ENCODE measurements at regions not wholly inside any gene's neighbourhood (a gene's known extent, or its start where the extent isn't known, plus 50 kb on each side); places are given as distances from the start of the nearest gene placed in this dataset.
A peak's percentile ranks its signal among the peaks of the same experiment; 100 is the strongest.
"Not testable (repeated sequence)": the region's sequence is repeated elsewhere in the genome, so short reads cannot be mapped to it uniquely, and the experiment has no call there.

DNA sequence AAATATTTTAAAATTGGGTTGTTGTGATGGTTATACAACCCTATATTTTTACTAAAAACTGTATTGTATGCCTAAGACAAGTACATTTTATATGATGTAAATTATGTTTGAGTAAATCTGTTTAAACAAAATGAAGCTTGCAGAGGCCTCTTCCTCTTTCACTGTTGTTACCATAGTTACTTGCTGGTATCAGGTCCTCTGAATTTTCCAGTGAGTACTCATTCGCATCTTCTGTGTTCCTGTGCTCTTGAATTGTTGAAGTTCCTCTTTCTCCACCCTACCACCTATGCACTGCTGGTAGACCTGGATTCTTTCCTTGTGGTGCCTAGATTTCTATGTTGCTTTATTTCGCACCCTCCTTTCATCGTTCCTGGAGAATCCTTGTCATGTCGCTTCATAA, 938.5 kb upstream of the ACO1 start:
- no peak for DNase-seq

DNA sequence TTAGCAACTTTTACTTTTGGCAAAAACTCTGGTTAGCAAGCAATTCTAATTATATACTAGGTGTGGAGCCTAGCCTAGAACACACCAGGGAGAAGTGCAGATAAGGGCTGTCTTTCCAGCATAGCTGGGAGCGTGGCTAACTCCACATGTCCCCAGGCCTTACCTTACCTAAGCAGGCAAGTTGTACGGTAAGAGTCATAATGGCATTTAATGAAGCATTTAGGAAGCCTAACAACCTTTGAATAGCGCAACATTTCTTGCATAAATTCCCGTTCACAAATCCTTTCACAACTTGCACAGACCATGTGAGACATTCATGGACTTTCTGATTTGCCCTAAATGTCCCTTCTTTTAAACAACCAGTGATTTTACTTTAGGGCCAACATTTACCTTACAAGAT, 917.4 kb upstream of the ACO1 start:
- no peak for DNase-seq

DNA sequence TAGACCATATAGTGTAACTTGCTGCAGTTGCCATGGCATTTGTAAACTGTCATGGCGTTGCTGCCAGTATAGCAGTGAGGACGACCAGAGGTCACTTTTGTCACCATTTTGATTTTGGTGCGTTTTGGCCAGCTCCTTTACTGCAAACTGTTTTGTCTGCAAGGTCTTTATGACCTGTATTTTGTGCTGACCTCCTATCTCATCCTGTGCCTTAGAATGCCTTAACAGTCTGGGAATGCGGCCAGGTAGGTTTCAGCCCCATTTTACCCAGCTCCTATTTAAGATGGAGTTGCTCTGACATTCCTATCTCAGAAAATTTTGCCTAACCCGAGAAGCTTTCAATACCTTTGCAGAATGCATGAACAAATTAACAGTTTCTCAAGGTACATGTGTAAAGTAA, 914.4 kb upstream of the ACO1 start:
- no peak for DNase-seq

DNA sequence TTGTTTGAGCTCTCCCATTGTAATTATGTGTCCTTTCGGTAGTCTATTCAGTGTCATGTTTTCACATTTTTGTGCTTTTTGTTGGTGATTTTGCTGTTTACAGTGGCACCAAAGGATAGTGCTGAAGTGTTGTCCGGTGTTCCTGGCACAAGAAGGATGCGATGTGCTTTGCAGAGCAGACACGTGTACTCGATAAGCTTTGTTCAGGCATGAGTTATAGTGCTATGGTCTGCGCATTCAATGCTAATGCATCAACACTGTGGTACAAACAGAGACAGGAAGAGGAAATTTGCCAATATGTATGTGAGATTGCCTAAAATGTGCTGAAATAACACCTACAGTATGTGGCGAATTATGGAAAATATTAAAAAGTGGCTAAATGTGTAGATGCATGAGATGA, 913.4 kb upstream of the ACO1 start:
- no peak for DNase-seq

DNA sequence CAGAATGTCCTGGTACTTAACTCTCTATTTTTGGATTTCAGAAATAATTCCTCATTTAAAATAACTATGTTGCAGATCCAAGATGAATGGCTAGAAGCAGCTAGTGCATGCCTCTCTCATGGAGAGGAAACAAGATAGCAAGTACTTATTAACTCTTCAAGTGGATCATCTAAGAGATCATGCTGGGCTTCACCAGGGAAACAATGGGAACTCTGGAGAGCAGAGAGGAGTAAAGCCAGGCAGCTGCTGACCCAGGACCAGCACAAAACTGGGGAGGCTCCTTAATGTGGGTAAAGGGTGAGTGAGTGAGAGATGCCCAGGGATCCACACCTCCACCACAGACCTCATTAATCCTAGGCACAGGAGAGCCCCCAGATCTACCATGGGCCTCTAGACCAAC, 897.8 kb upstream of the ACO1 start:
- DNase-seq = no peak

DNA sequence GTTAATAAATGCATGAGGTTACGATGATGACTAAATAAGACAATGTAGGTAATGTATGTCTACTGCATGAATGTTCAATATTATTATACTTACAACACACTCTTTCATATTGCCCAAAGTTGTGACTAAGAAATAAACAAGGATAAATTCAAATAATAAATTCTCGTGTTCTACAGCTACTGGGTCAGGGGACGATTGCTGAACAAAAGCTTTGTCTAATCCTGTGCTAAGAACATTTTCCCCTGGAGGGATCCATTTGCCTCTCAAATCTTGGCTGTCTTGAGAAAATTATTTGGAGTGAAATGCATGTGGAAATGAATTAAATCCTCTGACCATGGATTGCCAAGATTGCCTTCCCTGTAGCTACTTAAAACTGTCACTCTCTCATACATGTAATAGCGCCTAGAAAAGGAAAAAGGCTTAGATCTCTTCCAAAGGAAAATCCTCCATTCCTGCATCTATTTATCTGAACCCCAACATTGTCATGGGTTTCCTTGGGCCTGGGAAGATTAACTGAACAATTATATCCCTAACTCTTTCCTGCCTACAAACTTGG, 893.8 kb upstream of the ACO1 start:
- DNase-seq = no peak

DNA sequence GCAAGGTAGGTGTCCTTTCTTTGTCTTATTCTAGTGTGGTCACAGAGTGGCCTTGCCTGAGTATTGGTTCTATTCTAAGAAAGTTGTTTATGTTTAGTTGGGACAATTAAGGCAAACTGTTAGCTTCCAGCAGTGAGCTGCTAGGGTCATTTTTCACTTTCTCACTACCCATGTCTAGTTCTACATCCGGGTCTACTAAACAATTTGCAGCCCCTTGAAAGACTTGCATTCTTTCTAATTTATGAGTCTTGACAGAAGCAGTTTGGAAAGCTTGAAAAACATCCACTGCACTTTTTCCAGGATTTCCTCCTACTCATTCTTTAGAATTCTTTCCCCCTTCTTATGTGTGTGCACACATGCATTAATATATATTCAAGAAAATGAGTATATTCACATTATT, 892.2 kb upstream of the ACO1 start:
- DNase-seq = no peak

DNA sequence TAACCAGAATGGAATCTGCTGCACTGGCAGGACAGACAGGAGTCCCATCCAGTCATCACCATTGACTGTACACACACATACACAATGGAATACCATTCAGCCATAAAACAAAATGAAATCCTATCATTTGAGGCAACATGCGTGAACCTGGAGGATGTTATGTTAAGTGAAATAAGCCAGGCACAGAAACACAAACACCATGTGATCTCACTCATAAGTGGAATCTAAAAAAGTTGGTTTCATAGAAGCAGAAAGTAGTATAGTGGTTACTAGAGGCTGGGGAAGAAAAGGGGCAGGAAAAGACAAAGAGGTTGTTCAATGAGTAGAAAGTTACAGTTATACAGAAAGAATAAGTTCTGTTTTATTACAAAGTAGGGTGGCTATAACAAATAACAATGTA, 884.0 kb upstream of the ACO1 start:
- DNase-seq = no peak

DNA sequence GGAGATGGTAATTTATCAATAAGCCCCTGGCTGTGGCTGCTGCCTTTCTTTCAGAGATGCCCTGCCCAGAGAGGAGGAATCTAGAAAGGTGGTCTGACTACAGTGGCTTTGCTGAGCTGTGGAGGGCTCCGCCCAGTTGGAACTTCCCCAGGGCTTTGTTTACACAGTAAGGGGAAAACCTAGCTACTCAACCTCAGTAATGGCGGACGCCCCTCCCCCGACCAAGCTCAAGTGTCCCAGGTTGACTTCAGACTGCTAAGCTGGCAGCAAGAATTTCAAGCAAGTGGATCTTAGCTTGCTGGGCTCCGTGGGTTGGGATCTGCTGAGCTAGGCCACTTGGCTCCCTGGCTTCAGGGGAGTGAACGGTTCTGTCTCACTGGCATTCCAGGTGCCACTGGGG, 865.4 kb upstream of the ACO1 start:
- DNase-seq = no peak

DNA sequence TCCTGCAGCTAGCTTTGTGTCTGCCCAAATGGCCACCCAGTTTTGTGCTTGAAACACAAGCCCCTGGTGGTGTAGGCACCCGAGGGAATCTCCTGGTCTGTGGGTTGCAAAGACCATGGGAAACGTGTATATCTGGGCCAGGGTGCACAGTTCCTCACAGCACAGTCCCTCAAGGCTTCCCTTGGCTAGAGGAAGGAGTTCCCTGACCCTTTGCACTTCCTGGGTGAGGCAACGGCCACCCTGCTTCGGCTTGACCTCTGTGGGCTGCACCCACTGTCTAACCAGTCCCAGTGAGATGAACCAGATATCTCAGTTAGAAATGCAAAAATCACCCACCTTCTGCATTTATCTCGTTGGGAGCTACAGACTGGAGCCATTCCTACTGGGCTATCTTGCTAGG, 865.0 kb upstream of the ACO1 start:
- DNase-seq = no peak

DNA sequence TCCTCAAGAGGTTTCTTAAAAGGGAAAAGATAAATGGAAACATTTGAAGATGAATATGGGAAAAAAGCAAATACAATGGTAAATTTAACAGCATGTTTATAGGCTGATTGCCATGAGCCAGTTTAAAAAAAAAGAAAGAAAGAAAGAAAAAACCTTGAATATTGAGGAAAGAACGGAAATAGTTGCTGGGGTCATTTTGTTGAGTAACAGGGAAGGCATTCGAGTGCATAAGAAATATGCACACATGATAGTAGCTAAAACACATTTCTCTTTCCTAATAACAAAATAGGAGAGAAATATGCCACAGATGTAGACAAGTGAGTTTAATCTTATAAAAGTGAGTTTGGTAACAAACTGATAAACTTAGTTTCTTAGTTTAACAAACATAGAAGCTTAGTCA, 864.6 kb upstream of the ACO1 start:
- DNase-seq = no peak

DNA sequence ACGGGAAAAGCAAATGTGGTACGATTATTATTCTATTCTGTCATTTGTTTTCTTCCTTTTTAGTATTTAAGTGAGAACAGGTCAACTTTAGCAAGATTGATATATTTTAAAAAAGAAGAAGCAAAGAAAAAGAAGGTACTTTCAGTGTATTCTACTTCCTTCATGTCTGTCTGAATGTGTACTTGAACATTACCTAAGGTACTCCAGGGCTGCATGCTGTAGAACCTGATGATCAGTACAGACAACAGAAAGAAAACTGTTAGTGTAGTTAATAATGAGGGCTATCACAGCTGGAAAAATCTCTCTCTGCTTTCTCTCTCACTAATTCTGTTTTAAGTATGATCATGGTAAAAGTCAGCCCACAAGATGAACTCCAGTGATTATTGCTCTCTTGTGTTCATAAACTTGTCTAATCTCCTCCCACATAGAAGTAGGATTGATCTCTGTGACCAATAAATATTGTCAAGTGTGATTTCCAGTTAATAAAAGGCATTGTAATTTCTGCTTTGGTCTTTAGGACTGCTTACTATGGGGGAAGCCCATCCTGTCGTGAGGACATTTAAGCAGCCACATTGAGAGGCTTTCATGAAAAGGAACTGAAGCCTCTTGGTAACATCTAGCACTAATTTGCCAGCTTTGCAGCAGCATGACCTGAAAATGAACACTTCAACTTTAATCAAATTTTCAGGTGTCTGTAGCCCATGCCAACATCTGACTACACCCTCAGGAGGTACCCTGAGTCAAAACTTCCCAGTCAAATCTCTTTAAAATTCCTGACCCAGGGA, 864.0 kb upstream of the ACO1 start:
- DNase-seq = no peak

DNA sequence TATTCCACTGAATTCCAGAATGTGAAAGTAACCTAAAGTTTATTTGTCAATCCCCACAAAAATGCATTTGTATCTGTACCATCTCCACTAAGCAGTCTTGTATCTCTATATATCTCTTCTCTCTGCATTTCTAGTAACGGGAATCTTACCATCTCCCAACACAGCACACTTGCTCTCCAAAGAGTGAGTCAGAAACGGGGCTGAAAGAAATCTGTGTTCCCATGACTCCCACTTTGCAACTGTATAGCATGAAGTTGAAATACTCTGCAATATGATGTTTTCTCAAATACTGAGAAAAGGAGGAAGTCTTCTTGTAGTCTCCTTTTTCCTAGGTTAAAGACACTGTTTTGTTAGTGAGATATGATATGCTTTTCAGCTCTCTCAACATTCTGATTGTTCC, 848.8 kb upstream of the ACO1 start:
- DNase-seq = no peak

DNA sequence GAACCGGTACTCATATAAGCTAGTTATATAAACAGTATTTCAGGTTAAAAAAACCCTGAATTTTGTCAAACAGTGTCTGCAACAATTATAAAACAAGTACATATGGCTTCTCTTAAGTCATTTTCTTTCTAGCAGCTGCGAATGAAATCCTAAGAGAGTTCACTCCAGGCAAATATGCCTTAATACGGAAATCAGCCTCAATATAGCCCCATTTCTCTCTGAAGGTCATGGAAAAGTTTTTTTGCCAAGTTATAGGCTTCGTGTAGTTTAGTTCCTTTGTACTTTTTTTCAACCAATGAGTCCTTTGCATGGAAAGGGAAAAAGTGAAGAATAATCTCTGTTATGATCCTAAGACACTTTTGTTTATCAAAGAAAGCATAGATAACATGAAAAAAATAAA, 848.0 kb upstream of the ACO1 start:
- DNase-seq = no peak

DNA sequence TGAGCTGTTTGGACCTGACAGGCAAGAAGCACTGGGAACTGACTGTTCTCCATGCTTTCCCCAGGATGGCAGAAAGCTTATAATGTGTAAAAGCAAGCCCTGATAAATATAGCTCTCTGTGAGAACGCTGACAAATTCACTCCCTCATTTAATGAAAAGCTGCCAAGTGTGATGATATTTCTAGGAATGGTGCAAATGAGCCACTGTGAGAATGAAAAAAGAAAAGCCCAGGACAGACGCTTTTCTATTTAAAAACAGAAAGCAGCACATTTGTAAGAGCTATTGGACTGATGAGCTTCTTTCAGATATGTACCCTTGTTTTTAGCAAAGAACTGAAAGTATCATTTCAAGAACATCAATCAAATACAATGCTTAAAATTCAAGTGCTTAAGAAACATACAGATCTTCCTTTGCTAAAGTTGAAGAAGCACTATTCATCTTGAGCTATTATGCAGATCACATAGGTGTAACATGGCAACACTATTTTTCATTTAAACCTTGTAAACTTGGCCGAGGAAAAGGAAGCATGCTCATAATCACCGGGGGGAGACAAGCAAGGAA, 842.6 kb upstream of the ACO1 start:
- DNase-seq = no peak

DNA sequence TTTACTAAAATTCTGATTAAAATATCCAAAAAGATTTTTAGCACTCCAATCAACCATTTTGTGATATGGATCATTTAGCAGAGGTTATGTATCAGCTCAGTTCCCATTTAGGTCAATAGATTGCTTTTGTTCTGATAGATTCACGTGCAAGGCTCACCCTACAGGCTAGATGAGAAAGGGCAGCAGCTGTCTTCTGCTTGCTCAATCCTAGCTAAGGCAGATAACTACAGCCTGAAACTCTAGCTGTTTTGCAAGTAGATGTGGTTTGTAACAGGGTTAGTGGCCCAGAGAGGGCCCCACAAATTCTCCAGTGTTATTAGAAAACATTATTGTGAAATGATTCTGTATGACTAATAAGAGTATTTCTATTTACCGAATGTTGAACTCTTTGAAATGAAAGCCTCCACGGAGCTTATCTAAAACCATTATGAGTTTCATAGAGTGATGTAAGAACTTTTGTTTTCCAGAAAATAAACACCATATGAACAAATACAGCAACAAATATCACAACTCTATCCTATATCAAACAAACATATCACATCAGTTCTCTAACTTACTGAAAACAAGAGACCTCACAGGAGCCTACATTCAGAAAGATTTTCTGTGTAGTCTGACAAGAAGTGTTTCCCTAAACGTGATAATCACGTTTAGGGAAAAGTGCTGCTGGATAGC, 841.9 kb upstream of the ACO1 start:
- DNase-seq = peak in 1 of 2 experiments; percentile 2

DNA sequence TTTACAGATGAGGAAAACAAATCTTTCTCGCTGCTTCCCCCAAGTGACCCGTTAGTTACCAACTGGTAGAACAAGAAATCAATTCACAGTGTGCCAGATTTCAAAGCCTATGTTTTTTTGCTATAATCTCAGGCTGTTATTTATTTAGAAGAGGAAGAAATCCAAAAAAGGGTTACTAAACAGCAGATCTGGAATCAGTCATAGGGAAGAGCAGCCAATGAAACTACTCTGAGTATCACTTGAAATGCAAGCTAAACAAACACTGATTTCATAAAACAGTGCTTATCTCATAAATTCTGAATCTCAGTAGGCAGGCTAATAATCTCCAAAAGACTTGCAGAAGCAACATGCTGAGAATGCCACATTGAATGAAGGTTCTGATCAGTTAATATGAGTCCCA, 829.5 kb upstream of the ACO1 start:
- DNase-seq = no peak

DNA sequence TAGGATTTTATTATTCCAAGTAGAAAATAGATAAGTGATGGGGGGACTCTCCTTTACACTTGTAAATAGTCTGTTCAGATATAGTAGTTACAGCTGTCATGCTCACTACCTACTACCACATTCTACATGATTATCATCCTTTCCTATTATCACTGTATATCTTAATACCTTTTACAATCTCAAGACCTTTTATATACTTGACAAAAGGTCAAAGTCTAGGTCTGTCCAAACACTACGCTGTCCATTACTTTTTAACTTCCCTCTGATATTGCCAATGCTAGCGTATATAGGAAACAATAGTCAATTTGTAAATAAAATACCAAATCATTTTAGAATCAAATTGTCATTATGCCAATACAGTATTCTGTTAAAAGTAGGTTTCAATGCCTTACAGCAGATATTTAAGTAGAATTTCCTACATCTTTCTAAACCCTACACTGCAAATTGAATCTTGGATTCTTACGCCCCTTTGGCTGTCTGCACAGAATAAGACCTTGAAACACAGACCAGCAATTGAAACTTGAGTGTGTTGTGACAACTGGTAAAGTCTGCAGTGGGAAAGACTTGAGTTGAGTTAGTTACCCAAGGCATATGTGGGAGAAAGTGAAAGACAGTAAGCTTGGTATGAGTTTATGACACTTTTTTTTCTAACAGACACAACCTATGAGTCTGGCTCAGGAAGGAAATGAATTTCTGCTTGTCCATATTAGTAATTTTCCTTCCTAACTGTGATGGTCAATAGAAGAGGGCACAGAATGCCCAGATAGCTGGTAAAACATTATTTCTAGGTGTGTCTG, 827.6 kb upstream of the ACO1 start:
- DNase-seq = no peak

DNA sequence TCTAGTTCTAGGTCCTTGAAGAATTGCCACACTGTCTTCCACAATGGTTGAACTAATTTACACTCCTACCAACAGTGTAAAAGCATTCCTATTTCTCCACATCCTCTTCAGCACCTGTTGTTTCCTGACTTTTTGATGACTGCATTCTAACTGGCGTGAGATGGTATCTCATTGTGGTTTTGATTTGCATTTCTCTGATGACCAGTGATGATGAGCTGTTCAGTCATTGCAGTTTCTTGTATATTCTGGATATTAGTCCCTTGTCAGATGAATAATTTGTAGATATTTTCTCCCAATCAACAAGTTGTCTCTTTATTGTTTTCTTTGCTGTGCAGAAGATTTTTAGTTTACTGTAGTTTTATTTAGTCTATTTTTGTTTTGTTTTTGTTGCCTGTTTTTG, 812.3 kb upstream of the ACO1 start:
- DNase-seq = not testable (repeated sequence)

DNA sequence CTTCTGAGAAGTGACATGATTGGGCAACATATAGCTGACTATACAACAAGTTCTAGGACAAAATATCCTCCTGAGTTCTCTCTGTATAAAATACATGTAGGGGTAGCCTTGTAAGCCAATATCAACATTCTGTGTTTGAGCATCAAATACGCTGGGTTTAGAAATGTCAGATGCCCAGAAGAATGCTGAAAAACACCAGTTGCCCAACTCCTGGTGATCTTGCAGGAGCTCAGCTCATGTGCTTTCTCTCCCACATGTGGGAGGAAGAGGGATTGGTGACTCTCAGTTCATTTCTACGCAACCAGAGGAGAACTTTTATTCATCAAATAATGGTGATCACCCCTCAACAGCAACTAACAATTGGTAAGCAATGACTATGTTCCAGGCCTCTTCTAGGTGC, 810.9 kb upstream of the ACO1 start:
- no peak for DNase-seq

DNA sequence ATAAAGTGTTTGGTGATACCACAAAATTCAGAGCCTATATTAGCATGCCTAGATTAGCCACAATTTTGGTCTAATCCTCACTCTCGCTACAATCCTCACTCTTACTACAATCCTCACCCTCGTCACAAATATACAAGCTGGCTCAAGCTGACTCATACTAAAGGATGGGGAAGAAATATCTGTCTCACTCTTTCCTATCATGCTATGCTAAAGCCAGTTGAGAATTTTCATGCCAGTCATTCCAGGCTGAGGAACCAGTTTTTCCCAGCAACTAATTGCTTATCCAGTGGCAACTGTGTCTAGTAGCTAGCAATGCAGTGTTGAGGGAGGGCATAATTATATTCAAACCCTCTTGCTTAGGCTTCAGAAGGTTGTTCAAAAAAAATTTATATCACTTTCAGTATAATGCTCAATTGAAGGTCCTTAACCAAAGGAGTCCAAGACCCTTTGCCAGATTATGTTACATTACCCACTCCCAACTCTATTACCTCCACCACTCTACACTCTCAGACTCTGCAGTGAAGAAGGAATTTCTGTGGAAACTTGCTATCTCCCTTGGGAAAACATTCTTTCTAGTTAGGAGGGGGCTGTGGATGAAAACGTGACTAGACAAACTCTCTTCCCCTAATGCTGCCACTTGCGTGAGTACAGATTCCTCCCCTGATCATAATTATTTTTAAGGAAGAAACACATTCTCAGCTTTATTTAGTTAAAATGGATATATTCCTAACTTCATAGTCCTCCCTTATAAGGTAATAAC, 810.3 kb upstream of the ACO1 start:
- no peak for DNase-seq

DNA sequence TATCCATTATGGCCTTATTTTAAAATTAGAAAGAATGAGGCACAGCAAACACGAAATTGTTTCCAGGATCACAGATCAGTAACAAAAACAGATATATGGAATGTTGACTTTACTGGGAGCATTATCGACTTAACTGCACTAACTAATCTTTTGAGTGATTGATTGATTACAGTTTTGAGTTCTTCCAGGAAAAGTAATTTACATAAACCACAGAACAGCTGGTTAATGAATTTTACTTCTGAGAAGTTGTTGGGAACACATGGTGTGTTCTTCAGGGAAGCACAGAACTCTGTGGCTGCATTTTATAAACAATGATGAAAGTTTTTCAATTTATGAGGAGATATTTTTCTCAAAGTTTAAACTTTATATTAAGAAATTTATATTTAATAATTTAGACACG, 802.4 kb upstream of the ACO1 start:
- no peak for DNase-seq

DNA sequence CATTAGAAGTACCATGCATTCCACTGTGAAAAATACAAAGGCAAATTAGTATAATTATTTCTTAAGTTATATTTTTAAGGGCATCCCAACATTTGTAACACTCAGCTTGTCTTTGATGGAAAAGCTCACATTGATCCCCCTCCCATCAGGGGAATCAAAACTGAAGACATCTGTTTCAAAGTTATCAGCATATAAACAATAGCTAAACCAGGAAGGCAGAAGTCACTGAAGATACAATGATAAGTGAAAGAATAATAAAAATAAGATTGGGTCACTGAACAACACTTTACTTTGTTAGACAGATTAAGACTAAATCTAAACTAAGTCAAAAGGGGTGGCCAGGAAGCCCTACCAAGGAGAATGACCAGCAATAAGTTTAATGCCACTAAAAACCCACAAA, 801.9 kb upstream of the ACO1 start:
- DNase-seq = no peak

All from SW 1271 (cell line).